ENCODE measurements at regions not wholly inside any gene's neighbourhood (a gene's known extent, or its start where the extent isn't known, plus 50 kb on each side); places are given as distances from the start of the nearest gene placed in this dataset.

GRCh38 chr12:58387199-58387598 is 445.8 kb downstream of the ATP23 start:
- H3K9me3 ChIP-seq: no peaks in the 10 kb centered on the region
- no peaks in the 10 kb centered on the region for H3K36me3 ChIP-seq
- ATAC-seq: no peak
- H3K4me1 ChIP-seq: no peaks in the 10 kb centered on the region
- H3K27ac ChIP-seq: no peak overlapping the region
- TF ChIP-seq POLR2A (IDR thresholded peaks at IDR 0.05): no peak
- TF ChIP-seq CTCF (IDR thresholded peaks at IDR 0.05): no peak
- WGBS, 4 donors: 70 to 89% (median 73%) methylated on average over 2 of the region's 2 CpGs
- intact Hi-C loops (cut with DNase I): no loop called here
- H3K4me3 ChIP-seq: no peak overlapping the region
- DNase-seq: no peak
- H3K27me3 ChIP-seq: no peaks in the 10 kb centered on the region

- Histone ChIP-seq H3K4me3 (no peak overlapping the region), H3K27ac (no peak overlapping the region), H3K9me3 (no peaks in the 10 kb centered on the region), H3K36me3 (no peaks in the 10 kb centered on the region), H3K27me3 (no peaks in the 10 kb centered on the region), H3K4me1 (no peaks in the 10 kb centered on the region)
- intact Hi-C loops (cut with DNase I): no loop called here
- WGBS, 4 donors: 79 to 84% (median 80%) methylated on average over 2 of the region's 2 CpGs
- no peak for ATAC-seq
- no peak for DNase-seq
- TF ChIP-seq CTCF (IDR thresholded peaks at IDR 0.05) (no peak), POLR2A (IDR thresholded peaks at IDR 0.05) (no peak)
Measured at GRCh38 chr12:58388261-58388660, 446.9 kb downstream of the ATP23 start.

- DNase-seq: no peak
- no peak for TF ChIP-seq POLR2A (IDR thresholded peaks at IDR 0.05)
- TF ChIP-seq CTCF (IDR thresholded peaks at IDR 0.05): no peak
- WGBS, 4 donors: 88 to 92% (median 90%) methylated on average over 3 of the region's 3 CpGs
- Histone ChIP-seq H3K27ac (no peak overlapping the region), H3K27me3 (no peaks in the 10 kb centered on the region), H3K36me3 (no peaks in the 10 kb centered on the region), H3K4me1 (no peaks in the 10 kb centered on the region), H3K4me3 (no peak overlapping the region), H3K9me3 (no peaks in the 10 kb centered on the region)
- intact Hi-C loops (cut with DNase I): no loop called here
- no peak for ATAC-seq
Measured at GRCh38 chr12:58393152-58393551, 451.8 kb downstream of the ATP23 start.

- ATAC-seq (no peak), DNase-seq (no peak)
- TF ChIP-seq CTCF (IDR thresholded peaks at IDR 0.05): no peak
- no peak for TF ChIP-seq POLR2A (IDR thresholded peaks at IDR 0.05)
- Histone ChIP-seq H3K9me3 (peaks cover 0 to 4% (median 0%) of the 10 kb centered on the region in 12 donors), H3K4me3 (no peak overlapping the region), H3K36me3 (no peaks in the 10 kb centered on the region), H3K27ac (no peak overlapping the region), H3K27me3 (no peaks in the 10 kb centered on the region), H3K4me1 (no peaks in the 10 kb centered on the region)
- WGBS, 4 donors: 78 to 86% (median 83%) methylated on average over 3 of the region's 3 CpGs
- intact Hi-C loops (cut with DNase I): no loop called here
Measured at GRCh38 chr12:58395056-58395455, 453.7 kb downstream of the ATP23 start.
